Motor neuron (in vitro differentiated cells): ENCODE measurements at regions not wholly inside any gene's neighbourhood (a gene's known extent, or its start where the extent isn't known, plus 50 kb on each side); places are given as distances from the start of the nearest gene placed in this dataset.

ENCODE experiments used
- ATAC-seq, 8 experiments: fragments of 200-7000 bp; cut with Tn5 transposase; replicated peaks in 6 of 8; 2 replicates each; pipeline ENCODE4 v1.8.0; 2021; ENCODE audit warnings: mild to moderate bottlenecking in 8 of 8, moderate library complexity in 8 of 8
- H3K27ac ChIP-seq, 2 donors: fragments of 250-450 bp; sonication (Bioruptor Pico); 2 replicates each; pipeline ENCODE4 v1.9.0; 2021; ENCODE audit warnings: antibody characterized with exemption in 2 of 2, mild to moderate bottlenecking in 2 of 2, moderate library complexity in 1 of 2
- H3K4me1 ChIP-seq, 2 donors: fragments of 250-450 bp; sonication (Bioruptor Pico); replicated peaks in 1 of 2; 2 replicates each; pipeline ENCODE4 v1.6.1; 2021; ENCODE audit warnings: antibody characterized with exemption in 2 of 2, mild to moderate bottlenecking in 2 of 2, moderate library complexity in 1 of 2
- H3K4me3 ChIP-seq, 5 donors: fragments of 250-450 bp; sonication (Bioruptor Pico); 2 replicates each; pipeline ENCODE4 v1.9.0; 2021; ENCODE audit warnings: antibody characterized with exemption in 5 of 5, mild to moderate bottlenecking in 5 of 5, moderate library complexity in 4 of 5
- WGBS, 10 experiments: fragments of 450-650 bp; shearing (Covaris generic); methylation state at CpG; one replicate each; pipeline ENCODE4 v1.0.0; 2022; 5-methylcytosine and 5-hydroxymethylcytosine counted together
- in situ Hi-C, 9 experiments: fragments of 400-800 bp; cut with MboI; loops; one replicate each; pipeline ENCODE4 v1.15.0; 2021; ENCODE audit warnings: low sequenced_read_pairs in 9 of 9, low pct_unique_long_range_greater_than_20kb in 2 of 9; ENCODE audit not compliant: unreplicated experiment in 9 of 9

- Histone ChIP-seq H3K4me3 (no peak overlapping the region), H3K4me1 (peaks cover 2 to 7% of the 10 kb centered on the region in 2 donors), H3K27ac (no peak overlapping the region)
- in situ Hi-C loops: no loop called here
- no peak for ATAC-seq
- WGBS, 10 experiments: 23 to 100% (median 86%) methylated on average over 1 to 2 of the region's 2 CpGs; no CpG with 5 or more reads in 1 of the 10 experiments
Observed at GRCh38 chr17:71380936-71381335, 739.9 kb upstream of the SOX9 start.

- no peak for ATAC-seq
- Histone ChIP-seq H3K27ac (no peak overlapping the region), H3K4me1 (peaks cover 2 to 7% of the 10 kb centered on the region in 2 donors), H3K4me3 (no peak overlapping the region)
- 0 to 100% (median 91%) methylated on average over 1 to 2 of the region's 2 CpGs for WGBS, 10 experiments
- in situ Hi-C loops: no loop called here
Observed at GRCh38 chr17:71383091-71383490, 737.7 kb upstream of the SOX9 start.

- peak in 2 of 8 experiments; percentile 78 to 80 for ATAC-seq
- Histone ChIP-seq H3K4me1 (peaks cover 2 to 7% of the 10 kb centered on the region in 2 donors), H3K27ac (no peak overlapping the region), H3K4me3 (no peak overlapping the region)
- in situ Hi-C loops: no loop called here
Observed at GRCh38 chr17:71387456-71387855, 733.4 kb upstream of the SOX9 start.

GRCh38 chr17:71392715-71393567 is 727.9 kb upstream of the SOX9 start:
- no peak for ATAC-seq
- in situ Hi-C loops: no loop called here
- 42 to 100% (median 80%) methylated on average over 1 to 4 of the region's 4 CpGs; no CpG with 5 or more reads in 1 of the 10 experiments for WGBS, 10 experiments
- no peak overlapping the region for H3K4me3 ChIP-seq
- H3K27ac ChIP-seq: no peak overlapping the region
- H3K4me1 ChIP-seq: peaks cover 0 to 7% of the 10 kb centered on the region in 2 donors

- no peak overlapping the region for H3K4me3 ChIP-seq
- WGBS, 10 experiments: 6 to 83% (median 59%) methylated on average over 1 to 2 of the region's 2 CpGs
- in situ Hi-C loops: no loop called here
Observed at GRCh38 chr17:71395901-71396300, 724.9 kb upstream of the SOX9 start.

GRCh38 chr17:71396711-71397110 is 724.1 kb upstream of the SOX9 start:
- in situ Hi-C loops: no loop called here
- H3K4me3 ChIP-seq: no peak overlapping the region
- no peak for ATAC-seq
- H3K27ac ChIP-seq: no peak overlapping the region
- 40 to 100% (median 90%) methylated on average over 1 to 3 of the region's 3 CpGs; no CpG with 5 or more reads in 1 of the 10 experiments for WGBS, 10 experiments
- H3K4me1 ChIP-seq: peaks cover 3 to 22% of the 10 kb centered on the region in 2 donors

More at GRCh38 chr17:71395901-71396300, 724.9 kb upstream of the SOX9 start:
- no peak overlapping the region for H3K27ac ChIP-seq
- H3K4me1 ChIP-seq: peaks cover 3 to 22% of the 10 kb centered on the region in 2 donors
- no peak for ATAC-seq

- ATAC-seq: peak in 5 of 8 experiments; percentile 22 to 80 (median 76)
- Histone ChIP-seq H3K4me1 (peaks cover 3 to 22% of the 10 kb centered on the region in 2 donors), H3K4me3 (no peak overlapping the region), H3K27ac (no peak overlapping the region)
- WGBS, 10 experiments: 0 to 100% (median 72%) methylated on average over 1 to 2 of the region's 2 CpGs; no CpG with 5 or more reads in 4 of the 10 experiments
- in situ Hi-C loops: no loop called here
Observed at GRCh38 chr17:71398025-71398424, 722.8 kb upstream of the SOX9 start.

- Histone ChIP-seq H3K4me3 (no peak overlapping the region), H3K4me1 (peaks cover 3 to 22% of the 10 kb centered on the region in 2 donors), H3K27ac (no peak overlapping the region)
- ATAC-seq: peak in 5 of 8 experiments; percentile 76 to 91 (median 85)
- 5 to 20% (median 14%) methylated on average over 1 to 4 of the region's 4 CpGs; no CpG with 5 or more reads in 2 of the 10 experiments for WGBS, 10 experiments
- in situ Hi-C loops: no loop called here
Observed at GRCh38 chr17:71398800-71399219, 722.0 kb upstream of the SOX9 start.

GRCh38 chr17:71399221-71399620 is 721.6 kb upstream of the SOX9 start:
- H3K27ac ChIP-seq: no peak overlapping the region
- 0 to 43% (median 20%) methylated on average over 1 to 3 of the region's 3 CpGs for WGBS, 10 experiments
- peak in 4 of 8 experiments; percentile 12 to 39 (median 24) for ATAC-seq
- H3K4me1 ChIP-seq: peaks cover 3 to 22% of the 10 kb centered on the region in 2 donors
- in situ Hi-C loops: no loop called here
- no peak overlapping the region for H3K4me3 ChIP-seq

GRCh38 chr17:71399649-71400048 is 721.2 kb upstream of the SOX9 start:
- in situ Hi-C loops: no loop called here
- Histone ChIP-seq H3K4me3 (no peak overlapping the region), H3K27ac (no peak overlapping the region), H3K4me1 (peaks cover 3 to 22% of the 10 kb centered on the region in 2 donors)
- no peak for ATAC-seq
- WGBS, 10 experiments: 13 to 78% (median 50%) methylated on average over 1 of the region's 1 CpG; no CpG with 5 or more reads in 1 of the 10 experiments

- Histone ChIP-seq H3K4me1 (peaks cover 3 to 22% of the 10 kb centered on the region in 2 donors), H3K27ac (no peak overlapping the region), H3K4me3 (no peak overlapping the region)
- ATAC-seq: no peak
- in situ Hi-C loops: no loop called here
- WGBS, 10 experiments: 78 to 100% (median 100%) methylated on average over 1 of the region's 1 CpG; no CpG with 5 or more reads in 1 of the 10 experiments
Observed at GRCh38 chr17:71402007-71402406, 718.8 kb upstream of the SOX9 start.

- peaks cover 3 to 17% of the 10 kb centered on the region in 2 donors for H3K4me1 ChIP-seq
- in situ Hi-C loops: no loop called here
- H3K27ac ChIP-seq: no peak overlapping the region
- no peak overlapping the region for H3K4me3 ChIP-seq
- ATAC-seq: peak in 1 of 8 experiments; percentile 52
- WGBS, 10 experiments: 29 to 100% (median 80%) methylated on average over 1 to 3 of the region's 3 CpGs; no CpG with 5 or more reads in 4 of the 10 experiments
Observed at GRCh38 chr17:71402661-71403141, 718.1 kb upstream of the SOX9 start.

GRCh38 chr17:71405101-71405500 is 715.7 kb upstream of the SOX9 start:
- no peak for ATAC-seq
- in situ Hi-C loops: no loop called here
- 56 to 100% (median 100%) methylated on average over 1 to 3 of the region's 3 CpGs; no CpG with 5 or more reads in 3 of the 10 experiments for WGBS, 10 experiments
- no peaks in the 10 kb centered on the region for H3K4me1 ChIP-seq
- no peak overlapping the region for H3K27ac ChIP-seq
- H3K4me3 ChIP-seq: no peak overlapping the region
